Right cardiac atrium (tissue), 5 donors: ENCODE measurements at regions not wholly inside any gene's neighbourhood (a gene's known extent, or its start where the extent isn't known, plus 50 kb on each side); places are given as distances from the start of the nearest gene placed in this dataset.

ENCODE experiments used
- ATAC-seq, 2 donors: fragments of 200-7000 bp; cut with Tn5 transposase; one replicate each; pipeline versions ENCODE4 v1.8.0 to v1.9.1; 2020; ENCODE audit warnings: moderate library complexity in 2 of 2, mild to moderate bottlenecking in 1 of 2
- DNase-seq, 3 donors: peaks; one replicate each; pipeline ENCODE4 v3.0.0-alpha.2; 2020
- H3K27ac ChIP-seq: one replicate; pipeline ENCODE4 v1.5.1; 2013; ENCODE audit warnings: mild to moderate bottlenecking, low read length, control low read depth, moderate library complexity
- H3K27me3 ChIP-seq: one replicate; pipeline ENCODE4 v1.6.1; 2013; ENCODE audit not compliant: control insufficient read depth, insufficient read depth
- H3K4me1 ChIP-seq: one replicate; pipeline ENCODE4 v1.6.1; 2013; ENCODE audit warnings: low read length; ENCODE audit not compliant: control insufficient read depth, insufficient read depth
- H3K4me3 ChIP-seq: one replicate; pipeline ENCODE4 v1.5.1; 2013; ENCODE audit warnings: low read length, control low read depth
- H3K9me3 ChIP-seq: one replicate; pipeline ENCODE4 v1.6.1; 2013; ENCODE audit warnings: low read length; ENCODE audit not compliant: control insufficient read depth
- WGBS: extraction: QIAGEN DNeasy Blood & Tissue Kit; methylation state at CpG from one replicate; pipeline ENCODE4 v1.1.7; 2013; 5-methylcytosine and 5-hydroxymethylcytosine counted together
- intact Hi-C, 4 donors: fragments of 100-400 bp; cut with DNase I; formaldehyde crosslinking; loops; one replicate each; pipeline versions ENCODE4 v1.11.0 to v1.14.0; 2022 to 2023
- donor health status: healthy with polysubstance abuse.
- donor health status: DM: no; HTN: yes; CAD: no.
- donor health status: DM: no; HTN: no; CAD: no.
- donor health status: DM: no; HTN: yes; CAD: no; lungs with severe emphysema.
- donor health status: DM: yes; HTN: yes; CAD: no.

DNA sequence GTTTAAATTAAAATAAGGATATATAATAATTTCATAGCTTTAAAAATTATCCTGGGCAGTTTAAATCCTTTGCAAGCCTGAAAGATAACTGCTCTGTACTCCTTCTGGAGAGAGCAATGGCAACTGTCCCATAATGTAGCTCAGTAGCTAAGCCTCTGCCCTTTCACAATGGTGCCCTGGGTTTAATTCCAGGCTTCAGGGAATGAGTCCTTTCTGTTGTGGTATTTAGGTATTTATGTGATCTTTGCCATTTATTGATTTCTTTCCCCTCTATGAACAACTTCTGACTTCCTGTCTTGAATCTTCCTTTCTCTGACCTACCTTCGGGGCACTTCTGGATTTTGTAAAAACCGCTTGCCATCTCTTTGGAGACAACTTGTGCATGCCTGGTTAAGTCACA, 773.2 kb downstream of the IPMK start:
- Histone ChIP-seq H3K27me3 (no peaks in the 10 kb centered on the region), H3K27ac (no peak overlapping the region), H3K9me3 (no peaks in the 10 kb centered on the region), H3K4me3 (no peak overlapping the region), H3K4me1 (no peaks in the 10 kb centered on the region)
- WGBS = 78% methylated on average over 2 of the region's 2 CpGs
- DNase-seq (no peak), ATAC-seq (no peak)
- intact Hi-C loops = no loop called here

DNA sequence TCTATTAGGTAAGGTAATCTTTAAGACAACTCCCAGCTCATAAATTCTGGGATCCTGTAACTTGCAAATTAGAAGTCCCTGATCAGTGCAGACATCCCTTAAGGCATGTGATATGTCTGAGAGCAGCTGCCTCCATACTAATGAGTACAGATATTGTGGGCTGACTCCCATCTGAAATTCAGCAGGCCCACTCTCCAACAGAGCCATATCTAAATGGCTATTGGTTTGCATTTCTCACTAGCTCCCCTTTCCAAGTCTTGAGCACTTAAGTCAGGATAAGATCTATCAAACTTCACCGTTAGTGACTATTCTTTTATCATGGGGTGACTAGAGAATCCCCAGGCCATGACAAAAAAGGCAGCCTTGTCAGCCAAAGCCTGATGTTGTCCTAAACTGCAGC, 785.4 kb downstream of the IPMK start:
- ATAC-seq = no peak
- WGBS = 24% methylated on average over 1 of the region's 1 CpG
- DNase-seq = no peak

DNA sequence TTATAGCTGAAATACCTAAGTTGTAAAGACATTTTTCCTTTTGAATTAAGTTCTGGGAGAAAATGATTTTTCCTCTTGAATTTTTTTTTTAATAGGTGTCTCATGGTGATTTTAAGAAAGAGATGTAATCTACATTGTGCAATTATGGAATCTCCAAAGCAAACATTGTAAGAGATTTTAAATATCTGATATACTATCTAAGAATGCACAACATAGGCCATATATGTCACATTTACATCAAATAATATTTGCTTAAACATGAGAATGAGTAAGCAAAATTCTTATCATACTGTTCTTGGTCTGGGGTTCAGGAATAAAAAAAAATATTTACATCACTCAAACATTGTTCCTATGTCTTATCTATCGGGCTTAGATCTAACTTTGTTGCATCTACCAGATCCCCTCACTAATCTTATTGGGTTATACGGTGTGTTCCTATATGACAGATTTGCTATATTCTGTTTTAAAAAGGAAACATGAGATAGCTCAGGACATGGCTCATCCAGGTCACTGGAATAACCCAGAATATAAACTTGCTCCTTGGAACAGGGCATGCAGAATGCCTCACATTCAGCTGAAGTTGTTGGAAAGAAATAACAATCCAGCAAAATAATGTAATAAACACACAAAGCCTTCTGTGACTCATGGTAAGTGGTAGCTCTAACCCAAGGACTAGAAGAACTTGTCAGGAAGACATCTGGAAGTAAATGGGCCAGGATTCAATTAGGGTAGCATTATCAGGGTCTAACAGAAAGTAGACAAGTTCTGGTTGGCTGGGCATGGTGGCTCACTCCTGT, 794.7 kb downstream of the IPMK start:
- Histone ChIP-seq H3K4me1 (no peaks in the 10 kb centered on the region), H3K9me3 (no peaks in the 10 kb centered on the region), H3K4me3 (no peak overlapping the region), H3K27ac (no peak overlapping the region), H3K27me3 (no peaks in the 10 kb centered on the region)
- 75% methylated on average over 2 of the region's 2 CpGs for WGBS
- ATAC-seq = no peak
- intact Hi-C loops = no loop called here
- DNase-seq = no peak

More for the DNA sequence above, 785.4 kb downstream of the IPMK start:
- Histone ChIP-seq H3K27me3 (no peaks in the 10 kb centered on the region), H3K4me3 (no peak overlapping the region), H3K27ac (no peak overlapping the region), H3K9me3 (no peaks in the 10 kb centered on the region), H3K4me1 (no peaks in the 10 kb centered on the region)
- intact Hi-C loops = no loop called here

DNA sequence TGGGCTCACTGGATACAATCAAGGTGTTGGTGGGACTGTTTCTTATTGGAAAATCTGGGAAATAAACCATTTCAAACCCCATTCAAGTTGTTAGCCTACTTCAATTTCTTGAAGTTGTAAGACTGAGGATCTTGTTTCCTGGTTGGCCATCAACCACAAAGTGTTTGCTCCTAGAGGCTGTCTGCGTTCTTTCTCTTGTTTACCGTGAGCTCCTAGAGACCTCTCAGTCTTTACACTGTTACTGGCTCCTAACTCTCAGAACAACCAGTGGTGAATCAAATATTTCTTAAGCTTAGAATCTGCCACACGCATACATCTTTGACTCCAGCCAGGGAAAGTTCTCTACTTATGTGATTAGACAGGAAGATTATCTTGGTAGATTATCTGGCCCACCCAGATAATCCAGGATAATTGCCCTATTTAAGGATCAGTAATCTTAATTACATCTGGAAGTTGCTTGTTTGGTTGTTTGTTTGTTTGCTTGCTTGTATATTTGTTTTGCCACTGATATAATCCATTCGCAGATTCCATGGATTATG, 798.7 kb downstream of the IPMK start:
- Histone ChIP-seq H3K27ac (no peak overlapping the region), H3K4me3 (no peak overlapping the region), H3K27me3 (no peaks in the 10 kb centered on the region), H3K4me1 (no peaks in the 10 kb centered on the region), H3K9me3 (no peaks in the 10 kb centered on the region)
- 71% methylated on average over 4 of the region's 4 CpGs for WGBS
- intact Hi-C loops = no loop called here
- ATAC-seq (no peak), DNase-seq (no peak)

DNA sequence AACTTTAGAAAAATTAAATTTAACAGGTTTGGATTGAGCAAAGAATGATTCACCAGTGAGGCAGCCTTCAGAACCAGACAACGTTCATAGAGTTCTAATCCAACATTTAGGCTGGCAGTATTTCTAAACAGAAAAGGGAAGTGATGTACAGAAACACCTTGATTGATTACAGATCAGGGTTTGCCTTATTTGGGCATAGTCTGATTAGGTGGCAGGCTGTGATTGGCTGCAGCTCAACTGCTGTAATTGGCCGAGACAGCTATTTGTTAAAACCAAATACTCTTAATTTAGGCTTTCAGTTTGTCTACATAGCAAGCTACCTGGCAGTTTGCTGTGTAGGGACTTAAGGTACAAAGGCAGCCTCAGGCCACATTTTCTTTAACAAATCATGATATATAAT, 802.5 kb downstream of the IPMK start:
- Histone ChIP-seq H3K4me3 (no peak overlapping the region), H3K9me3 (no peaks in the 10 kb centered on the region), H3K27ac (no peak overlapping the region), H3K4me1 (no peaks in the 10 kb centered on the region), H3K27me3 (no peaks in the 10 kb centered on the region)
- intact Hi-C loops = no loop called here
- 78% methylated on average over 2 of the region's 2 CpGs for WGBS
- ATAC-seq = no peak
- no peak for DNase-seq

DNA sequence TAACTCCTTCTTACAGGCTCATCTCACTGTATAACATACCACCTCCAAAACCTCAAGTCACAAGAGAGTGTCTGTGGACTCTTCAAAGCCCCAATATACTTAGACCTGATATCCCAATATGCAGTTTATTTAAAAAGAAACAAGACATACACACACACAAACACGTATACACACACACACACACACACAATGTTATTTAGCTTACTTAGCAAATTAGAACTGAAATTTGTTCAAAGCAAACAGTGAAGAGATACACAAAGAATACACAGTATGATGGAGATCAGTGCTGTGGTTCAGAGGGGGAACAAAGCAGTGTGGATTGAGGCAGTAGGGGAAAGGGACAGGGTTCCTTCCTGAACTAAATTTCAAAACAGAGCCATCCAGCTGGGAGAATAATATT, 807.2 kb downstream of the IPMK start:
- no peaks in the 10 kb centered on the region for H3K27me3 ChIP-seq
- ATAC-seq (no peak), DNase-seq (no peak)
- H3K4me3 ChIP-seq = no peak overlapping the region
- no peaks in the 10 kb centered on the region for H3K4me1 ChIP-seq
- 75% methylated on average over 1 of the region's 1 CpG for WGBS
- no peak overlapping the region for H3K27ac ChIP-seq
- no peaks in the 10 kb centered on the region for H3K9me3 ChIP-seq
- intact Hi-C loops = no loop called here

DNA sequence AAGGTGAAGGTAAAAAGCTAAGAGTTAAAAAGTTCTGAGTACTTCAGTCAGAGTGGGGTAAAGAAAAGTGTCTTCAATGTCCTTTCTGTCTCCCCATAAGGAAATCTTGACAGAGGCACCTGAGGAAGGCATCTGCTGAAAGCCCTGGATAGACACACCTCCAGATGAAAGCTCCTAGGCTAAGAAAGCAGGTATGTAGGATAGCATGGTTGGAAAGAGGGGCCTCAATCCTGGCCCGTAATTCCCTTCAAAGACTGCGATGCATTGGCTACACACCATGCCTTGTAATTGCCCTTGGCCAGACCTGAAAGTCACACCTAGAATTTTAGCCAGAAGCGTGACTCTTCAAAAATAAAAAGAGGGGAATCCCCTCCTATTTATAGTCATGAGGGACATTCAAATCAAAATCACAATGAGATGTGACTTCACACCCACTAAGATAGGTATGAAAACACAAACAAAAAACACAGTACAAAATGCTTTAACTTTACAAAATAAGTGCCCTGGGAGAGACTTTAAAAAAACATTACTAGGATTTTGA, 809.7 kb downstream of the IPMK start:
- H3K27ac ChIP-seq = no peak overlapping the region
- H3K4me1 ChIP-seq = no peaks in the 10 kb centered on the region
- DNase-seq = no peak
- intact Hi-C loops = no loop called here
- H3K27me3 ChIP-seq = no peaks in the 10 kb centered on the region
- H3K4me3 ChIP-seq = no peak overlapping the region
- 77% methylated on average over 3 of the region's 3 CpGs for WGBS
- ATAC-seq = no peak
- no peaks in the 10 kb centered on the region for H3K9me3 ChIP-seq

DNA sequence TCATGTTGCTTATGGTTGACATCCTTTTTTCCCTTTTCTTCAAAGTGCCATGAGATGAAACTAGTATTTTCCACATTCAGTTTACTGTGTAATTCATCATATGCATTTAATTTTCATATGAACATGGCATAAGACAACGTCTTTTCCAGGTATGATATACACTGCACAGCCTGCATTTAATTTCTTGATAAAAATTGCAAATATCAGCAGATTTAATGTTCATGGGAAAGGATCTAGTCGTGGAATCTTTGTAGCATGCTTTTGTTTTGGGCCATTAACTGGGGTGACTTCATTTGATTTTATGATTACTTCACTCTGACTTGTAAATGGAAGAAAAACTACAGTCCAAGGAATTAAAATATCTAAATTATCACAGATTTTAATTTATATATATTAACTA, 837.3 kb downstream of the IPMK start:
- Histone ChIP-seq H3K27me3 (no peaks in the 10 kb centered on the region), H3K9me3 (no peaks in the 10 kb centered on the region), H3K27ac (no peak overlapping the region), H3K4me1 (no peaks in the 10 kb centered on the region), H3K4me3 (no peak overlapping the region)
- DNase-seq (no peak), ATAC-seq (no peak)
- 51% methylated on average over 2 of the region's 2 CpGs for WGBS
- intact Hi-C loops = no loop called here

DNA sequence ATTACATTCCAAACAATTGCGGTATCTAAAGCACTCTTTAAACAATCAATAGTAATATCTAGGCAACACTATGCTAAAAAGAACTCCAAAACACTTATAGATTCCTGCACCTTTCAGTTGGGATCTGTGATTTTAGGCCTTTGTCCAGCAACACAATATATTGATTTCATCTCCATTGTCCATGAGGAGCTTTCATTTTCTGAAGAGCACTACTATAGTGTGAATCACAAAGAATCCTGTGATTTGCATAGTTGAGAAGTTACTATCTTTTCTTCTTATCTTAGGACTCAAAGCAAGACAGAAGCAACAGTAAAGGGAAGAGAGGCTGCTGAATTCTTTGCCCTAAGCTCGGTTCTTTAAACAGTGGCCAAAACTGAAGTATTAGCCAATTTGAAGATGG, 846.8 kb downstream of the IPMK start:
- ATAC-seq = no peak
- intact Hi-C loops = no loop called here
- 72% methylated on average over 2 of the region's 2 CpGs for WGBS

DNA sequence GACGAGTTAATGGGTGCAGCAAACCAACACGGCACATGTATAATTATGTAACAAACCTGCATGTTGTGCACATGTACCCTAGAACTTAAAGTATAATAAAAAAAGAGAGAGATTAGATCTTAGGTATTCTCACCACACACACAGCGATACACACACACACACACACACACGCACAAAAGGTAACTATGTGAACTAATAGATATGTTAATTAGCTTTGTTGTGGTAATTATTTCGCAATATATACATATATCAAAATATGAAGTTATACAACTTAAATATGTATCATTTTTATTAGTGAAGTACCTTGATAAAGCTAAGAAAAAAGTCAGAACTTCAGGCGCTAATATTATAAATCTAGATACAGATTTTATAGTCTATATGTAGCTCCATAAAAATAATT, 849.2 kb downstream of the IPMK start:
- H3K27ac ChIP-seq = no peak overlapping the region
- no peak overlapping the region for H3K4me3 ChIP-seq
- intact Hi-C loops = no loop called here

More for the DNA sequence above, 846.8 kb downstream of the IPMK start:
- Histone ChIP-seq H3K4me3 (no peak overlapping the region), H3K27ac (no peak overlapping the region), H3K27me3 (no peaks in the 10 kb centered on the region), H3K4me1 (no peaks in the 10 kb centered on the region), H3K9me3 (no peaks in the 10 kb centered on the region)
- DNase-seq = no peak

DNA sequence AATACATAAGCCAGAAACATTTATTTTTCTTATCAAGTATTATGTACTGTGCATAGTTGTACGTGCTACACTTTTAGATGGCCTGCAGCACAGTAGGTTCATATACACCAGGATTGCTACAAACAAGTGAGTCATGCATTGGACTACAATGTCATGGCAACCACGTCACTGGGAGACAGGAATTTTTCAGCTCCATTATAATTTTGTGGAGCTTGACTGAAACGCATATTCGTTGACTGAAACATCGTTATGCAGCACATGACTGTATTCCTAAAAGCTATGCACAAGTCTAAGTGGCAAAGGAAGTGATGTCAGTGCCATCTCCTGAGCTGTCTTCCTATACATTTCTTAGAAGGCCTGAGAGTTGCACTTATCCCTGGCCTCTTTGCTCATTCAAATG, 871.8 kb downstream of the IPMK start:
- H3K4me1 ChIP-seq = no peaks in the 10 kb centered on the region
- no peaks in the 10 kb centered on the region for H3K9me3 ChIP-seq
- 72% methylated on average over 5 of the region's 5 CpGs for WGBS
- no peak overlapping the region for H3K4me3 ChIP-seq
- no peaks in the 10 kb centered on the region for H3K27me3 ChIP-seq
- DNase-seq (no peak), ATAC-seq (no peak)
- H3K27ac ChIP-seq = no peak overlapping the region
- intact Hi-C loops = no loop called here

More for the DNA sequence above, 849.2 kb downstream of the IPMK start:
- 88% methylated on average over 6 of the region's 6 CpGs for WGBS
- no peak for DNase-seq
- Histone ChIP-seq H3K9me3 (no peaks in the 10 kb centered on the region), H3K4me1 (no peaks in the 10 kb centered on the region), H3K27me3 (no peaks in the 10 kb centered on the region)
- no peak for ATAC-seq
